SK-N-SH treated with all-trans-retinoic acid at 6 μM for 48 hours (cell line): ENCODE measurements at regions not wholly inside any gene's neighbourhood (a gene's known extent, or its start where the extent isn't known, plus 50 kb on each side); places are given as distances from the start of the nearest gene placed in this dataset.

Experiments used
- ATAC-seq: fragments of 200-7000 bp; cut with Tn5 transposase; 3 replicates; pipeline ENCODE4 v1.9.1; 2020; ENCODE audit warnings: mild to moderate bottlenecking, moderate library complexity
- BACH2 ChIP-seq: fragments of 250-450 bp; sonication (Bioruptor Pico); IDR thresholded peaks from 2 replicates; pipeline ENCODE4 v1.9.0; 2021; ENCODE audit warnings: mild to moderate bottlenecking, borderline replicate concordance
- CREB5 ChIP-seq: fragments of 250-450 bp; sonication (Bioruptor Pico); IDR thresholded peaks from 2 replicates; pipeline ENCODE4 v1.5.1; 2020; ENCODE audit warnings: low read depth, mild to moderate bottlenecking, moderate library complexity
- CSDC2 ChIP-seq: fragments of 250-450 bp; sonication (Bioruptor Pico); IDR thresholded peaks from 2 replicates; pipeline ENCODE4 v1.5.0; 2020; ENCODE audit warnings: mild to moderate bottlenecking, moderate library complexity
- CSRNP3 ChIP-seq: fragments of 250-450 bp; sonication (Bioruptor Pico); IDR thresholded peaks from 2 replicates; pipeline ENCODE4 v1.5.1; 2021; ENCODE audit warnings: mild to moderate bottlenecking, moderate library complexity
- ESRRG ChIP-seq: fragments of 250-450 bp; sonication (Bioruptor Pico); IDR thresholded peaks from 2 replicates; pipeline ENCODE4 v1.6.1; 2021; ENCODE audit warnings: mild to moderate bottlenecking
- GLIS3 ChIP-seq: fragments of 250-450 bp; sonication (Bioruptor Pico); IDR thresholded peaks from 2 replicates; pipeline ENCODE4 v1.5.0; 2020; ENCODE audit warnings: mild to moderate bottlenecking, moderate library complexity
- ISL1 ChIP-seq: fragments of 250-450 bp; sonication (Bioruptor Pico); IDR thresholded peaks from 2 replicates; pipeline ENCODE4 v2.1.2; 2022; ENCODE audit warnings: mild to moderate bottlenecking, moderate library complexity
- OSR1 ChIP-seq: fragments of 250-450 bp; sonication (Bioruptor Pico); IDR thresholded peaks from 2 replicates; pipeline ENCODE4 v1.8.0; 2022; ENCODE audit warnings: moderate library complexity, mild to moderate bottlenecking, inconsistent platforms
- PATZ1 ChIP-seq: fragments of 250-450 bp; sonication (Bioruptor Pico); IDR thresholded peaks from 2 replicates; pipeline ENCODE4 v1.8.0; 2020; ENCODE audit warnings: mild to moderate bottlenecking, moderate library complexity, borderline replicate concordance
- POU6F1 ChIP-seq: fragments of 250-450 bp; sonication (Bioruptor Pico); IDR thresholded peaks from 2 replicates; pipeline ENCODE4 v1.8.0; 2021; ENCODE audit warnings: low read depth, mild to moderate bottlenecking, moderate library complexity, borderline replicate concordance
- PPARA ChIP-seq: fragments of 250-450 bp; sonication (Bioruptor Pico); IDR thresholded peaks from 2 replicates; pipeline ENCODE4 v1.5.0; 2020; ENCODE audit warnings: mild to moderate bottlenecking, borderline replicate concordance
- RARB ChIP-seq: fragments of 250-450 bp; sonication (Bioruptor Pico); IDR thresholded peaks from 2 replicates; pipeline ENCODE4 v1.8.0; 2021; ENCODE audit warnings: mild to moderate bottlenecking, moderate library complexity
- SNAI2 ChIP-seq: fragments of 250-450 bp; sonication (Bioruptor Pico); IDR thresholded peaks from 2 replicates; pipeline ENCODE4 v1.5.0; 2020; ENCODE audit warnings: mild to moderate bottlenecking, moderate library complexity
- TCF4 ChIP-seq: fragments of 250-450 bp; sonication (Bioruptor Pico); IDR thresholded peaks from 2 replicates; pipeline ENCODE4 v1.8.0; 2021; ENCODE audit warnings: mild to moderate bottlenecking, moderate library complexity, borderline replicate concordance
- TOX ChIP-seq: fragments of 250-450 bp; sonication (Bioruptor Pico); IDR thresholded peaks from 2 replicates; pipeline ENCODE4 v1.8.0; 2021; ENCODE audit warnings: mild to moderate bottlenecking, moderate library complexity, borderline replicate concordance
- ZC3H10 ChIP-seq: fragments of 250-450 bp; sonication (Bioruptor Pico); IDR thresholded peaks from 2 replicates; pipeline ENCODE4 v1.5.1; 2021; ENCODE audit warnings: mild to moderate bottlenecking, moderate library complexity
- ZFP3 ChIP-seq: fragments of 250-450 bp; sonication (Bioruptor Pico); IDR thresholded peaks from 2 replicates; pipeline ENCODE4 v1.5.0; 2020; ENCODE audit warnings: mild to moderate bottlenecking, moderate library complexity
- ZFP30 ChIP-seq: fragments of 450-650 bp; formaldehyde crosslinking; IDR thresholded peaks from 2 replicates; pipeline ENCODE4 v1.5.0; 2022; ENCODE audit warnings: mild to moderate bottlenecking, moderate library complexity
- ZNF565 ChIP-seq: fragments of 450-650 bp; formaldehyde crosslinking; conservative IDR thresholded peaks from 2 replicates; pipeline ENCODE4 v1.5.0; 2020; ENCODE audit warnings: low read depth, mild to moderate bottlenecking, moderate library complexity
- ZNF8 ChIP-seq: fragments of 450-650 bp; formaldehyde crosslinking; IDR thresholded peaks from 2 replicates; pipeline ENCODE4 v1.5.0; 2020; ENCODE audit warnings: mild to moderate bottlenecking, moderate library complexity

GRCh38 chr10:83582407-83583095 lies 556.8 kb upstream of the GHITM start:
- no peak for ATAC-seq
- TF ChIP-seq CSDC2: no peak

GRCh38 chr10:83585686-83586085 lies 553.6 kb upstream of the GHITM start:
- TF ChIP-seq GLIS3 (CRISPR knock-in tag): no peak
- no peak for TF ChIP-seq ZNF565 (CRISPR knock-in tag)
- TF ChIP-seq, all 23 proteins: peak for 0
- no peak for ATAC-seq

- TF ChIP-seq PATZ1: no peak
- no peak for TF ChIP-seq ZNF565 (CRISPR knock-in tag)
- no peak for TF ChIP-seq POU6F1 (CRISPR knock-in tag)
- no peak for TF ChIP-seq TOX (CRISPR knock-in tag)
- TF ChIP-seq ZNF8 (CRISPR knock-in tag): no peak
- TF ChIP-seq SNAI2: no peak
- TF ChIP-seq TCF4 (CRISPR knock-in tag): no peak
- no peak for TF ChIP-seq ZC3H10 (CRISPR knock-in tag)
- no peak for TF ChIP-seq ESRRG (CRISPR knock-in tag)
- no peak for TF ChIP-seq RARB (CRISPR knock-in tag)
- TF ChIP-seq GLIS3 (CRISPR knock-in tag): no peak
- no peak for TF ChIP-seq CSRNP3
- TF ChIP-seq ZFP3 (CRISPR knock-in tag): no peak
- no peak for TF ChIP-seq ISL1 (CRISPR knock-in tag)
- TF ChIP-seq PPARA (CRISPR knock-in tag): no peak
- TF ChIP-seq CREB5 (CRISPR knock-in tag): no peak
- no peak for TF ChIP-seq OSR1 (CRISPR knock-in tag)
- ATAC-seq: no peak
Observed at GRCh38 chr10:83592337-83592935, 546.9 kb upstream of the GHITM start.

- no peak for ATAC-seq
- TF ChIP-seq BACH2 (CRISPR knock-in tag) (no peak), ZC3H10 (CRISPR knock-in tag) (no peak), ZFP30 (CRISPR knock-in tag) (no peak), POU6F1 (CRISPR knock-in tag) (no peak), ZFP3 (CRISPR knock-in tag) (no peak), CSRNP3 (no peak), TCF4 (CRISPR knock-in tag) (no peak), ISL1 (CRISPR knock-in tag) (no peak), CREB5 (CRISPR knock-in tag) (no peak), PATZ1 (no peak), OSR1 (CRISPR knock-in tag) (no peak), ESRRG (CRISPR knock-in tag) (no peak)
Observed at GRCh38 chr10:83603708-83604107, 535.6 kb upstream of the GHITM start.
